HCT116 (cell line): ENCODE measurements at regions not wholly inside any gene's neighbourhood (a gene's known extent, or its start where the extent isn't known, plus 50 kb on each side); places are given as distances from the start of the nearest gene placed in this dataset.

Experiments
- ATAC-seq: fragments of 200-7000 bp; cut with Tn5 transposase; 2 replicates; pipeline ENCODE4 v1.9.1; 2020; ENCODE audit warnings: mild to moderate bottlenecking, moderate library complexity
- BruUV-seq: library from RNA; stranded (reverse); fragments of 400-500 nt; replicated peaks from 2 replicates; lab custom pipeline; 2021; lab: Mats Ljungman, UMichigan
- CTCF ChIA-PET: fragments of 300-600 bp; sonication (Branson Sonifier 250); formaldehyde crosslinking; loops from one replicate; lab custom pipeline; 2021; ENCODE audit warnings: antibody characterized with exemption; lab: Charles Lee
- POLR2A ChIA-PET: fragments of 300-600, 350-600 bp; sonication (Branson Sonifier 250); formaldehyde crosslinking; loops from one replicate; lab custom pipeline; 2021; ENCODE audit warnings: antibody characterized with exemption; lab: Charles Lee
- RAD21 ChIA-PET, 2 experiments: fragments of 300-600 bp; sonication (Branson Sonifier 250); formaldehyde crosslinking; loops; one replicate each; lab custom pipeline; 2023; ENCODE audit warnings: low total read pairs in 2 of 2; ENCODE audit not compliant: uncharacterized antibody in 2 of 2, unreplicated experiment in 2 of 2, low non-redundant PET in 1 of 2; lab: Charles Lee
- DNase-seq: peaks from one replicate; pipeline ENCODE4 v3.0.0-alpha.2; 2010; ENCODE audit warnings: low read depth, low spot score
- H2AFZ ChIP-seq: fragments of 200-600 bp; shearing (Covaris generic), sonication (generic); 2 replicates; pipeline ENCODE4 v1.6.1; 2017; ENCODE audit warnings: low read depth, mixed run types, mixed read lengths, antibody characterized with exemption, low read length; ENCODE audit not compliant: poor library complexity, severe bottlenecking
- H3K27ac ChIP-seq: 2 replicates; pipeline ENCODE4 v1.5.1; 2012; ENCODE audit warnings: low read depth, low read length
- H3K27me3 ChIP-seq: fragments of 200-600 bp; sonication (generic); 2 replicates; pipeline ENCODE4 v1.6.1; 2016; ENCODE audit warnings: mixed run types, low read length, mixed read lengths; ENCODE audit not compliant: insufficient read depth
- H3K36me3 ChIP-seq, 2 experiments: fragments of 200-500 bp in 1 of 2; fragments of 200-600 bp in 1 of 2; sonication (Bioruptor generic) in 1 of 2; sonication (generic) in 1 of 2; 2 replicates each; pipeline versions ENCODE4 v1.5.1 to v1.6.1; 2014 to 2016; ENCODE audit warnings: low read length in 2 of 2, inconsistent platforms in 1 of 2, mixed read lengths in 1 of 2, mixed run types in 1 of 2; ENCODE audit not compliant: insufficient read depth in 2 of 2, control insufficient read depth in 1 of 2
- H3K4me1 ChIP-seq, 2 experiments: fragments of 200-600 bp in 1 of 2; sonication (generic) in 1 of 2; 2 replicates each; pipeline versions ENCODE4 v1.5.1 to v1.6.1; 2012 to 2017; ENCODE audit warnings: low read length in 2 of 2, inconsistent platforms in 1 of 2, mild to moderate bottlenecking in 1 of 2, mixed read lengths in 1 of 2, mixed run types in 1 of 2, moderate library complexity in 1 of 2; ENCODE audit not compliant: insufficient read depth in 2 of 2, control insufficient read depth in 1 of 2
- H3K4me2 ChIP-seq: fragments of 200-600 bp; sonication (generic); 2 replicates; pipeline ENCODE4 v1.6.1; 2017; ENCODE audit warnings: mixed run types, low read length, mixed read lengths
- H3K4me3 ChIP-seq, 2 experiments: fragments of 200-600 bp in 1 of 2; sonication (generic) in 1 of 2; replicated peaks in 1 of 2; 2 replicates each; pipeline ENCODE4 v1.5.1; 2011 to 2016; ENCODE audit warnings: low read length in 2 of 2, control low read depth in 1 of 2, low read depth in 1 of 2, mild to moderate bottlenecking in 1 of 2, mixed read lengths in 1 of 2, mixed run types in 1 of 2
- H3K79me2 ChIP-seq: fragments of 200-600 bp; sonication (generic); 2 replicates; pipeline ENCODE4 v1.6.1; 2017; ENCODE audit warnings: mild to moderate bottlenecking, mixed run types, low read length, moderate library complexity, mixed read lengths; ENCODE audit not compliant: insufficient read depth
- H3K9ac ChIP-seq: fragments of 200-600 bp; sonication (generic); 2 replicates; pipeline ENCODE4 v1.6.1; 2016; ENCODE audit warnings: low read length, mixed read lengths
- H3K9me2 ChIP-seq: fragments of 200-600 bp; sonication (generic), shearing (Covaris generic); 2 replicates; pipeline ENCODE4 v1.6.1; 2017; ENCODE audit warnings: mixed run types, mild to moderate bottlenecking, moderate library complexity; ENCODE audit not compliant: insufficient read depth
- H3K9me3 ChIP-seq, 2 experiments: fragments of 200-500 bp in 1 of 2; fragments of 200-600 bp in 1 of 2; sonication (Bioruptor generic) in 1 of 2; sonication (generic) in 1 of 2; 2 replicates each; pipeline ENCODE4 v1.6.1; 2014 to 2017; ENCODE audit warnings: low read length in 2 of 2, mixed read lengths in 2 of 2, inconsistent platforms in 1 of 2, low read depth in 1 of 2, mild to moderate bottlenecking in 1 of 2, mixed run types in 1 of 2, moderate library complexity in 1 of 2; ENCODE audit not compliant: control insufficient read depth in 1 of 2, insufficient read depth in 1 of 2
- H4K20me1 ChIP-seq: fragments of 200-600 bp; sonication (generic), shearing (Covaris generic); 2 replicates; pipeline ENCODE4 v1.6.1; 2017; ENCODE audit warnings: mixed run types, mild to moderate bottlenecking, moderate library complexity; ENCODE audit not compliant: insufficient read depth
- ATF3 ChIP-seq: IDR thresholded peaks from 2 replicates; pipeline ENCODE4 v1.6.1; 2012
- CBX3 ChIP-seq: IDR thresholded peaks from 2 replicates; pipeline ENCODE4 v1.6.1; 2012; ENCODE audit warnings: low read depth
- CEBPB ChIP-seq: IDR thresholded peaks from 2 replicates; pipeline ENCODE4 v1.6.1; 2012; ENCODE audit warnings: low read depth
- ELF1 ChIP-seq: IDR thresholded peaks from 2 replicates; pipeline ENCODE4 v1.6.1; 2012; ENCODE audit warnings: low read depth, borderline replicate concordance
- EZH2 ChIP-seq: fragments of 200-600 bp; sonication (generic); IDR thresholded peaks from 2 replicates; pipeline ENCODE4 v1.6.1; 2017; ENCODE audit warnings: antibody characterized with exemption, mixed run types
- EZH2phosphoT487 ChIP-seq: fragments of 200-600 bp; IDR thresholded peaks from 2 replicates; pipeline ENCODE4 v1.6.1; 2018; ENCODE audit warnings: antibody characterized with exemption, borderline replicate concordance
- JUND ChIP-seq: IDR thresholded peaks from 2 replicates; pipeline ENCODE4 v1.6.1; 2012
- POLR2A ChIP-seq: IDR thresholded peaks from 2 replicates; pipeline ENCODE4 v1.7.0; 2011; ENCODE audit warnings: borderline replicate concordance; ENCODE audit not compliant: insufficient read depth, insufficient read length; ENCODE audit errors: extremely low read depth
- POLR2AphosphoS5 ChIP-seq: IDR thresholded peaks from 2 replicates; pipeline ENCODE4 v1.6.1; 2011; ENCODE audit warnings: mild to moderate bottlenecking, low read depth, low read length, moderate library complexity
- SIN3A ChIP-seq: IDR thresholded peaks from 2 replicates; pipeline ENCODE4 v1.6.1; 2012; ENCODE audit warnings: low read depth
- SP1 ChIP-seq: IDR thresholded peaks from 2 replicates; pipeline ENCODE4 v1.6.1; 2012; ENCODE audit warnings: low read depth
- SRF ChIP-seq: IDR thresholded peaks from 2 replicates; pipeline ENCODE4 v1.6.1; 2012; ENCODE audit warnings: low read depth
- TCF7L2 ChIP-seq: IDR thresholded peaks from 2 replicates; pipeline ENCODE4 v1.7.0; 2011; ENCODE audit warnings: borderline replicate concordance, inconsistent platforms; ENCODE audit not compliant: insufficient read depth, insufficient read length; ENCODE audit errors: extremely low read depth
- YY1 ChIP-seq: IDR thresholded peaks from 2 replicates; pipeline ENCODE4 v1.6.1; 2011; ENCODE audit warnings: low read length, low read depth, moderate library complexity, mild to moderate bottlenecking; ENCODE audit not compliant: insufficient replicate concordance; ENCODE audit errors: extremely low read depth
- ZFX ChIP-seq: fragments of 450-650 bp; IDR thresholded peaks from 2 replicates; pipeline ENCODE4 v1.6.1; 2017
- ZNF274 ChIP-seq: fragments of 200-500 bp; sonication (Bioruptor generic); IDR thresholded peaks from 2 replicates; pipeline ENCODE4 v1.6.1; 2014; ENCODE audit warnings: mild to moderate bottlenecking, low read depth, low read length, inconsistent platforms
- intact Hi-C: fragments of 100-400 bp; cut with micrococcal nuclease; formaldehyde crosslinking; loops from 2 replicates; pipeline ENCODE4 v1.10.0; 2022
- TF ChIP-seq, protein P1 (sequence below): IDR thresholded peaks from 2 replicates; pipeline ENCODE4 v1.6.1; 2012; ENCODE audit warnings: low read depth
- TF ChIP-seq, protein P2 (sequence below): IDR thresholded peaks from 2 replicates; pipeline ENCODE4 v1.6.1; 2012
- TF ChIP-seq, protein P3 (sequence below), 3 experiments: fragments of 200-600 bp in 1 of 3; sonication (generic) in 1 of 3; IDR thresholded peaks in 2 of 3; conservative IDR thresholded peaks in 1 of 3; 2 replicates each; pipeline ENCODE4 v1.5.1; 2012 to 2017; ENCODE audit warnings: low read depth in 2 of 3, low read length in 2 of 3, antibody characterized with exemption in 1 of 3, borderline replicate concordance in 1 of 3, control low read depth in 1 of 3, mild to moderate bottlenecking in 1 of 3, mixed read lengths in 1 of 3, mixed run types in 1 of 3, moderate library complexity in 1 of 3; ENCODE audit not compliant: insufficient read depth in 1 of 3

- no TSS peak for BruUV-seq
- Histone ChIP-seq H3K27me3 (no peaks in the 10 kb centered on the region), H3K79me2 (no peaks in the 10 kb centered on the region), H3K4me1 (no peaks in the 10 kb centered on the region), H3K36me3 (no peaks in the 10 kb centered on the region), H3K27ac (no peak overlapping the region), H4K20me1 (no peaks in the 10 kb centered on the region), H2AFZ (no peak overlapping the region), H3K4me2 (no peak overlapping the region), H3K9ac (no peak overlapping the region), H3K9me3 (peaks cover 0 to 3% of the 10 kb centered on the region in 2 experiments; a peak in 2 of 4 replicates), H3K9me2 (no peaks in the 10 kb centered on the region), H3K4me3 (no peak overlapping the region)
- DNase-seq = no peak
- ChIA-PET CTCF (no interaction called here), POLR2A (no interaction called here), RAD21 (no interaction called here)
- ATAC-seq = no peak
- TF ChIP-seq, protein P1, sequence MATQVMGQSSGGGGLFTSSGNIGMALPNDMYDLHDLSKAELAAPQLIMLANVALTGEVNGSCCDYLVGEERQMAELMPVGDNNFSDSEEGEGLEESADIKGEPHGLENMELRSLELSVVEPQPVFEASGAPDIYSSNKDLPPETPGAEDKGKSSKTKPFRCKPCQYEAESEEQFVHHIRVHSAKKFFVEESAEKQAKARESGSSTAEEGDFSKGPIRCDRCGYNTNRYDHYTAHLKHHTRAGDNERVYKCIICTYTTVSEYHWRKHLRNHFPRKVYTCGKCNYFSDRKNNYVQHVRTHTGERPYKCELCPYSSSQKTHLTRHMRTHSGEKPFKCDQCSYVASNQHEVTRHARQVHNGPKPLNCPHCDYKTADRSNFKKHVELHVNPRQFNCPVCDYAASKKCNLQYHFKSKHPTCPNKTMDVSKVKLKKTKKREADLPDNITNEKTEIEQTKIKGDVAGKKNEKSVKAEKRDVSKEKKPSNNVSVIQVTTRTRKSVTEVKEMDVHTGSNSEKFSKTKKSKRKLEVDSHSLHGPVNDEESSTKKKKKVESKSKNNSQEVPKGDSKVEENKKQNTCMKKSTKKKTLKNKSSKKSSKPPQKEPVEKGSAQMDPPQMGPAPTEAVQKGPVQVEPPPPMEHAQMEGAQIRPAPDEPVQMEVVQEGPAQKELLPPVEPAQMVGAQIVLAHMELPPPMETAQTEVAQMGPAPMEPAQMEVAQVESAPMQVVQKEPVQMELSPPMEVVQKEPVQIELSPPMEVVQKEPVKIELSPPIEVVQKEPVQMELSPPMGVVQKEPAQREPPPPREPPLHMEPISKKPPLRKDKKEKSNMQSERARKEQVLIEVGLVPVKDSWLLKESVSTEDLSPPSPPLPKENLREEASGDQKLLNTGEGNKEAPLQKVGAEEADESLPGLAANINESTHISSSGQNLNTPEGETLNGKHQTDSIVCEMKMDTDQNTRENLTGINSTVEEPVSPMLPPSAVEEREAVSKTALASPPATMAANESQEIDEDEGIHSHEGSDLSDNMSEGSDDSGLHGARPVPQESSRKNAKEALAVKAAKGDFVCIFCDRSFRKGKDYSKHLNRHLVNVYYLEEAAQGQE = no peak
- TF ChIP-seq JUND (no peak), ZNF274 (no peak), CEBPB (no peak), CBX3 (no peak), EZH2phosphoT487 (no peak), ZFX (no peak), EZH2 (no peak), POLR2AphosphoS5 (no peak), ELF1 (no peak), TCF7L2 (no peak), SIN3A (no peak), ATF3 (no peak), YY1 (no peak), POLR2A (no peak), SP1 (no peak), SRF (no peak)
- TF ChIP-seq, protein P2, sequence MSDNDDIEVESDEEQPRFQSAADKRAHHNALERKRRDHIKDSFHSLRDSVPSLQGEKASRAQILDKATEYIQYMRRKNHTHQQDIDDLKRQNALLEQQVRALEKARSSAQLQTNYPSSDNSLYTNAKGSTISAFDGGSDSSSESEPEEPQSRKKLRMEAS = no peak
- TF ChIP-seq, protein P3, sequence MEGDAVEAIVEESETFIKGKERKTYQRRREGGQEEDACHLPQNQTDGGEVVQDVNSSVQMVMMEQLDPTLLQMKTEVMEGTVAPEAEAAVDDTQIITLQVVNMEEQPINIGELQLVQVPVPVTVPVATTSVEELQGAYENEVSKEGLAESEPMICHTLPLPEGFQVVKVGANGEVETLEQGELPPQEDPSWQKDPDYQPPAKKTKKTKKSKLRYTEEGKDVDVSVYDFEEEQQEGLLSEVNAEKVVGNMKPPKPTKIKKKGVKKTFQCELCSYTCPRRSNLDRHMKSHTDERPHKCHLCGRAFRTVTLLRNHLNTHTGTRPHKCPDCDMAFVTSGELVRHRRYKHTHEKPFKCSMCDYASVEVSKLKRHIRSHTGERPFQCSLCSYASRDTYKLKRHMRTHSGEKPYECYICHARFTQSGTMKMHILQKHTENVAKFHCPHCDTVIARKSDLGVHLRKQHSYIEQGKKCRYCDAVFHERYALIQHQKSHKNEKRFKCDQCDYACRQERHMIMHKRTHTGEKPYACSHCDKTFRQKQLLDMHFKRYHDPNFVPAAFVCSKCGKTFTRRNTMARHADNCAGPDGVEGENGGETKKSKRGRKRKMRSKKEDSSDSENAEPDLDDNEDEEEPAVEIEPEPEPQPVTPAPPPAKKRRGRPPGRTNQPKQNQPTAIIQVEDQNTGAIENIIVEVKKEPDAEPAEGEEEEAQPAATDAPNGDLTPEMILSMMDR (IDR thresholded peaks at IDR 0.05 in 2 of 3, conservative IDR thresholded peaks at IDR 0.05 in 1 of 3; ENCODE audit: borderline replicate concordance in 1 of 3, insufficient read depth in 1 of 3, low read depth in 2 of 3, low read length in 2 of 3) = no peak
- intact Hi-C loops = loop anchor here (10.0 kb wide), 1 partner anchor 865 kb away; no protein-coding TSS in a partner anchor
These were observed 87.8 kb upstream of the BMAL1 start for GRCh38 chr11:13189561-13190426.
